Endodermal cell (in vitro differentiated cells): ENCODE measurements at regions not wholly inside any gene's neighbourhood (a gene's known extent, or its start where the extent isn't known, plus 50 kb on each side); places are given as distances from the start of the nearest gene placed in this dataset.

Experiments used
- DNase-seq: peaks from one replicate; pipeline ENCODE4 v3.0.0-alpha.2; 2017
- H3K27ac ChIP-seq: 2 replicates; pipeline ENCODE4 v1.5.1; 2013; ENCODE audit warnings: mild to moderate bottlenecking, low read depth, low read length, moderate library complexity
- H3K27me3 ChIP-seq: 2 replicates; pipeline ENCODE4 v1.6.1; 2013; ENCODE audit warnings: mild to moderate bottlenecking, low read length, moderate library complexity; ENCODE audit not compliant: insufficient read depth, control insufficient read depth, poor library complexity, severe bottlenecking
- H3K36me3 ChIP-seq: 2 replicates; pipeline ENCODE4 v1.7.0; 2013; ENCODE audit warnings: mild to moderate bottlenecking, low read length, moderate library complexity; ENCODE audit not compliant: control insufficient read depth, insufficient read depth
- H3K4me1 ChIP-seq: one replicate; pipeline ENCODE4 v1.7.0; 2013; ENCODE audit warnings: low read length; ENCODE audit not compliant: control insufficient read depth, insufficient read depth
- H3K4me3 ChIP-seq: 2 replicates; pipeline ENCODE4 v1.5.1; 2013; ENCODE audit warnings: mild to moderate bottlenecking, low read length, moderate library complexity
- H3K9ac ChIP-seq: 2 replicates; pipeline ENCODE4 v1.6.1; 2013; ENCODE audit warnings: mild to moderate bottlenecking, low read length, moderate library complexity; ENCODE audit not compliant: poor library complexity, severe bottlenecking; ENCODE audit errors: extremely low read depth
- H3K9me3 ChIP-seq: 2 replicates; pipeline ENCODE4 v1.6.1; 2013; ENCODE audit warnings: mild to moderate bottlenecking, low read length, moderate library complexity; ENCODE audit not compliant: control insufficient read depth
- H3K27ac Mint-ChIP-seq: 2 replicates; pipeline ENCODE4 v1.8.0; 2020; ENCODE audit warnings: mixed read lengths
- H3K27me3 Mint-ChIP-seq: 2 replicates; pipeline ENCODE4 v1.8.0; 2021; ENCODE audit warnings: mild to moderate bottlenecking, mixed read lengths; ENCODE audit not compliant: insufficient read depth
- H3K36me3 Mint-ChIP-seq: 2 replicates; pipeline ENCODE4 v1.8.0; 2020; ENCODE audit warnings: low read depth, mixed read lengths
- H3K4me1 Mint-ChIP-seq: 2 replicates; pipeline ENCODE4 v1.8.0; 2020; ENCODE audit warnings: mixed read lengths
- H3K4me3 Mint-ChIP-seq: 2 replicates; pipeline ENCODE4 v1.8.0; 2020; ENCODE audit warnings: mild to moderate bottlenecking, moderate library complexity, mixed read lengths
- H3K9me3 Mint-ChIP-seq: 2 replicates; pipeline ENCODE4 v1.8.0; 2020; ENCODE audit warnings: mild to moderate bottlenecking, mixed read lengths
- WGBS, 2 experiments: methylation state at CpG; one replicate each; pipeline versions ENCODE4 v1.1.5 to v1.1.7; 2013; ENCODE audit warnings: missing lambda C conversion rate in 2 of 2, mixed read lengths in 1 of 2; ENCODE audit not compliant: insufficient coverage in 1 of 2, insufficient read length in 1 of 2; 5-methylcytosine and 5-hydroxymethylcytosine counted together
- TF ChIP-seq, protein P1 (sequence below): fragments of 200-600 bp; sonication (generic); conservative IDR thresholded peaks from 2 replicates; pipeline ENCODE4 v1.5.0; 2021; ENCODE audit warnings: antibody characterized with exemption, mild to moderate bottlenecking

DNA sequence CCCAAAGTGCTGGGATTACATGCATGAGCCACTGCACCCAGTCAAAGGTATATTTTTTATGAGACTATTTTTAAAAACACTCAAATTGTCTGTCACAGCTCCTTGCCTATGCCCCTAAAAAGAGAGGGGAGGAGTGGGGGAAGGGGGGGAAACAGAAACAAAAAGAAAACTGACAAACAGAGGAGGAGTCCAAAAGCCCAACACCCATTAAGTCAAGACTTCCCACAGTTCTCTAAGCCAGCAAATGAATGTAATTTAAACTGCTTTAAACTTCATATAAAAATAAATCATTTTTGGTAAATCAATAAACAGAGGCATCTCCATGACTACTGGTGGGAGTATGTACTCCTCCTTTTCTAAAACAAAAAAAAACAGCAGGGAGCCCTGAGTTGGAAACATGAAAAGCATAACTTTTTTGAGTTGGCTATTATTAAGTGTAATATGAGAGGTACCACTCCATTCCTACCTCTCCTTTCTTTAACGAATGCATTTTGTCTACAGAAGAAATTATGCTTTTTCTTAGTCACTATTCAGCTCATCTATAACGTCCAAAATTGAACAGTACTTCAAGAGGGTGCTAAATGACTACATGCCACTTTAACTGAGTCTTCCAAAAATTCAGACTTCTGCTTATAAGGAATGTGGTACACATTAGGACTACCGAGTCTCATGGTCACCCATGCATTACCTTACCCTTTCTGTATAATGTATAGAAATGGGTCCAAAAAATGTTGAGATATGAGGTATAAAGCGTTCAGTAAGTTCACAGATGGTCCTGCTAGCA is 119.0 kb upstream of the PRSS16 start:
- peaks cover 11% of the 10 kb centered on the region for H3K4me1 Mint-ChIP-seq
- TF ChIP-seq, protein P1, sequence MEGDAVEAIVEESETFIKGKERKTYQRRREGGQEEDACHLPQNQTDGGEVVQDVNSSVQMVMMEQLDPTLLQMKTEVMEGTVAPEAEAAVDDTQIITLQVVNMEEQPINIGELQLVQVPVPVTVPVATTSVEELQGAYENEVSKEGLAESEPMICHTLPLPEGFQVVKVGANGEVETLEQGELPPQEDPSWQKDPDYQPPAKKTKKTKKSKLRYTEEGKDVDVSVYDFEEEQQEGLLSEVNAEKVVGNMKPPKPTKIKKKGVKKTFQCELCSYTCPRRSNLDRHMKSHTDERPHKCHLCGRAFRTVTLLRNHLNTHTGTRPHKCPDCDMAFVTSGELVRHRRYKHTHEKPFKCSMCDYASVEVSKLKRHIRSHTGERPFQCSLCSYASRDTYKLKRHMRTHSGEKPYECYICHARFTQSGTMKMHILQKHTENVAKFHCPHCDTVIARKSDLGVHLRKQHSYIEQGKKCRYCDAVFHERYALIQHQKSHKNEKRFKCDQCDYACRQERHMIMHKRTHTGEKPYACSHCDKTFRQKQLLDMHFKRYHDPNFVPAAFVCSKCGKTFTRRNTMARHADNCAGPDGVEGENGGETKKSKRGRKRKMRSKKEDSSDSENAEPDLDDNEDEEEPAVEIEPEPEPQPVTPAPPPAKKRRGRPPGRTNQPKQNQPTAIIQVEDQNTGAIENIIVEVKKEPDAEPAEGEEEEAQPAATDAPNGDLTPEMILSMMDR, result no peak
- Histone ChIP-seq H3K9me3 (no peaks in the 10 kb centered on the region), H3K27ac (no peak overlapping the region), H3K36me3 (no peaks in the 10 kb centered on the region), H3K4me3 (no peak overlapping the region), H3K27me3 (no peaks in the 10 kb centered on the region), H3K9ac (no peak overlapping the region), H3K4me1 (peaks cover 3% of the 10 kb centered on the region)
- 90 to 100% methylated on average over 2 to 4 of the region's 4 CpGs for WGBS, 2 experiments
- no peak for DNase-seq
- H3K27me3 Mint-ChIP-seq, result no peaks in the 10 kb centered on the region
- no peak overlapping the region for H3K27ac Mint-ChIP-seq
- H3K4me3 Mint-ChIP-seq, result no peak overlapping the region
- no peaks in the 10 kb centered on the region for H3K9me3 Mint-ChIP-seq
- H3K36me3 Mint-ChIP-seq, result no peaks in the 10 kb centered on the region

DNA sequence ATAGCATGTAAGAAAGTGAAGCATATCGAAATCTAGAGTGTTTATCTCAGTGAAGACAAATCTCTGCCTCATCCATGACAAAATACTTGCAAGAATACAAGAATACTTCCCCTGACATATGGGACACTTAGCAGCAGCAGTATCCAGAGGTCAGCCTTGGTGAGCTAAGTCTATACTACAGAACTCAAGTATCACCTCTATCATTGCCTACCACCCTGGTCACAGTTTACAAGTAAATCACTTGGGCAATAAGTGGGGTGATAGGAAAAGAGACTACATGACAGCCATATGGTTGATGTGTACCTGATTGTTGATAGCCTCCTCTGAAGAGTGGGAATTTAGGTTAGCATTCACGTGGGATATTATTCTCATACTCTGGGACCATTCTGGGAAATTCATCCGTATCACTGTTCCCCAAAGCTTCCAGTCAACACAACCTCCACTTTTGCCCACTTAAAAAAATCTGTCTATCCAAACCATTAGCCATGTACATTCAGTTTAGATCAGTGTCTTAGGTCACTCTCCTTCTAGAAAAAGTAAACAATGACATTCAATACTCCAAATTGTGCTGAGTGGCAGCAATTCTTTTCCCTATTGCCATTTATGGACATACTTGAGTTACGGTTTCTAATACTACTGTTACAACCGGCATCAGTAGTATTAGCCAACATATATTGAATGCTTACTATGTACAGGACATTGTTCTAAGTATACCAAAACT is 118.2 kb upstream of the PRSS16 start:
- TF ChIP-seq, protein P1, result no peak
- no peak for DNase-seq
- Histone ChIP-seq H3K4me1 (peaks cover 3% of the 10 kb centered on the region), H3K27ac (no peak overlapping the region), H3K9ac (no peak overlapping the region), H3K36me3 (no peaks in the 10 kb centered on the region), H3K9me3 (no peaks in the 10 kb centered on the region), H3K4me3 (no peak overlapping the region), H3K27me3 (no peaks in the 10 kb centered on the region)
- H3K4me1 Mint-ChIP-seq, result peaks cover 14% of the 10 kb centered on the region
- H3K4me3 Mint-ChIP-seq, result no peak overlapping the region
- no peaks in the 10 kb centered on the region for H3K27me3 Mint-ChIP-seq
- no peaks in the 10 kb centered on the region for H3K36me3 Mint-ChIP-seq
- no peaks in the 10 kb centered on the region for H3K9me3 Mint-ChIP-seq
- WGBS, 2 experiments, result 86 to 95% methylated on average over 1 to 5 of the region's 5 CpGs
- H3K27ac Mint-ChIP-seq, result no peak overlapping the region

GRCh38 chr6:27129917-27130316 is 117.6 kb upstream of the PRSS16 start:
- no peak for DNase-seq
- no peaks in the 10 kb centered on the region for H3K36me3 Mint-ChIP-seq
- WGBS, 2 experiments, result 83 to 91% methylated on average over 5 to 8 of the region's 8 CpGs
- H3K4me1 ChIP-seq, result peaks cover 3% of the 10 kb centered on the region
- no peaks in the 10 kb centered on the region for H3K27me3 Mint-ChIP-seq
- no peak overlapping the region for H3K4me3 ChIP-seq
- H3K27me3 ChIP-seq, result no peaks in the 10 kb centered on the region
- no peak overlapping the region for H3K27ac Mint-ChIP-seq
- no peak overlapping the region for H3K27ac ChIP-seq
- TF ChIP-seq, protein P1, result no peak
- H3K9me3 ChIP-seq, result no peaks in the 10 kb centered on the region
- peaks cover 14% of the 10 kb centered on the region for H3K4me1 Mint-ChIP-seq
- no peaks in the 10 kb centered on the region for H3K9me3 Mint-ChIP-seq
- H3K36me3 ChIP-seq, result no peaks in the 10 kb centered on the region
- H3K9ac ChIP-seq, result no peak overlapping the region
- H3K4me3 Mint-ChIP-seq, result no peak overlapping the region
